Duodenal mucosa (tissue), 2 donors: ENCODE measurements at regions not wholly inside any gene's neighbourhood (a gene's known extent, or its start where the extent isn't known, plus 50 kb on each side); places are given as distances from the start of the nearest gene placed in this dataset.

Source experiments
- H3K27ac ChIP-seq: one replicate; pipeline ENCODE4 v1.7.0; 2013; ENCODE audit warnings: low read depth, low read length
- H3K27me3 ChIP-seq, 2 donors: one replicate each; pipeline ENCODE4 v1.7.0; 2013; ENCODE audit warnings: low read length in 2 of 2, control low read depth in 1 of 2; ENCODE audit not compliant: insufficient read depth in 2 of 2, control insufficient read depth in 1 of 2
- H3K36me3 ChIP-seq, 2 donors: one replicate each; pipeline ENCODE4 v1.7.0; 2013; ENCODE audit warnings: low read length in 2 of 2, control low read depth in 1 of 2; ENCODE audit not compliant: insufficient read depth in 2 of 2, control insufficient read depth in 1 of 2
- H3K4me1 ChIP-seq, 2 donors: one replicate each; pipeline ENCODE4 v1.7.0; 2013; ENCODE audit warnings: low read length in 2 of 2, control low read depth in 1 of 2; ENCODE audit not compliant: insufficient read depth in 2 of 2, control insufficient read depth in 1 of 2
- H3K4me3 ChIP-seq, 2 donors: one replicate each; pipeline ENCODE4 v1.7.0; 2013; ENCODE audit warnings: low read length in 2 of 2, low read depth in 1 of 2
- H3K9ac ChIP-seq, 2 donors: one replicate each; pipeline ENCODE4 v1.7.0; 2013; ENCODE audit warnings: low read length in 2 of 2, low read depth in 1 of 2
- H3K9me3 ChIP-seq, 2 donors: one replicate each; pipeline ENCODE4 v1.7.0; 2013; ENCODE audit warnings: low read length in 2 of 2, control low read depth in 1 of 2; ENCODE audit not compliant: control insufficient read depth in 1 of 2

GRCh38 chrX:8105531-8105930, 65.5 kb downstream of the VCX2 start:
- H3K4me1 ChIP-seq, result no peaks in the 10 kb centered on the region
- no peak overlapping the region for H3K9ac ChIP-seq
- H3K36me3 ChIP-seq, result no peaks in the 10 kb centered on the region
- H3K27me3 ChIP-seq, result no peaks in the 10 kb centered on the region
- no peaks in the 10 kb centered on the region for H3K9me3 ChIP-seq
- H3K27ac ChIP-seq, result no peak overlapping the region
- H3K4me3 ChIP-seq, result no peak overlapping the region

DNA sequence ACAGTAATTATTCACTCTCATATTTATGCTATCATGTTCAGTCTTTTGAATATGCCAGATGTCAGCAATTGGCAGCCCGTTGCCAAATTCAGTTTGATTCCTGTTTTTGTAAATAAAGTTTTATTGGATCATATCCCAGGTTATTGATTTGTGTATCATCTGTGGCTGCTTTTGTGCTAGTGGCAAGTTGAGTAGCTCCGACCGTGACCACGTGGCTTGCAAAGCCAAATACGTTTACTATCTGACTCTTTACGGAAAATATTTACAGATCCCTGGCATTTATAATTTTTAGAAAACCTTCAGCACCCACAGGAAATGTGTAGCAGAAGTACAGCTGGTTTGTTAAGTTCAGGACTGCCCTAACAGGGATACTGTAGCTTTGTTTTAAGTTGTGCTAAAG, 67.4 kb downstream of the VCX2 start:
- H3K36me3 ChIP-seq, result no peaks in the 10 kb centered on the region
- no peaks in the 10 kb centered on the region for H3K27me3 ChIP-seq
- no peaks in the 10 kb centered on the region for H3K9me3 ChIP-seq
- H3K9ac ChIP-seq, result no peak overlapping the region
- H3K27ac ChIP-seq, result no peak overlapping the region
- no peak overlapping the region for H3K4me3 ChIP-seq
- H3K4me1 ChIP-seq, result no peaks in the 10 kb centered on the region

DNA sequence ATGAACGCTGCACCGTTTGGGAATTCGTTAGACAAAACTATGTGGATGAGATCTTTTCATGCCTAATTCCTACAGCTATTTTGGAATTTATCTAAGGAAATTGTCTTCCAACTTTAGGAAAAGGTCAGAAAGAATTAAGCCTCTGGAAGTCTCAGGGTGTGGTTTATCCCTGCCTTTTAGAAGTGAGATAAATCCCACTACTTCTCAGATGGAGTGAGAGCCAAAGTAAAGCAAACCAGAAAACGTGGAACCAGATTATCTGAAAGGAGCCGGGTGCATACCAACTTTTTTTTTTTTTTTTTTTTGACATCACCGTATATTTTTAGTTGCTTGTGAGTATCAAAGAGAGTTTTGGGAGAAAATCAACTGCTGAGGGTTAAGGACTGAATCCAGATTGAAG, 79.6 kb downstream of the VCX2 start:
- Histone ChIP-seq H3K4me1 (no peaks in the 10 kb centered on the region), H3K27ac (no peak overlapping the region), H3K4me3 (no peak overlapping the region), H3K9ac (no peak overlapping the region), H3K36me3 (no peaks in the 10 kb centered on the region), H3K9me3 (no peaks in the 10 kb centered on the region), H3K27me3 (no peaks in the 10 kb centered on the region)

GRCh38 chrX:8090906-8091305, 80.2 kb downstream of the VCX2 start:
- no peaks in the 10 kb centered on the region for H3K27me3 ChIP-seq
- no peaks in the 10 kb centered on the region for H3K36me3 ChIP-seq
- H3K9me3 ChIP-seq, result no peaks in the 10 kb centered on the region
- H3K4me3 ChIP-seq, result no peak overlapping the region
- no peaks in the 10 kb centered on the region for H3K4me1 ChIP-seq
- H3K9ac ChIP-seq, result no peak overlapping the region
- no peak overlapping the region for H3K27ac ChIP-seq

- Histone ChIP-seq H3K27ac (no peak overlapping the region), H3K4me1 (no peaks in the 10 kb centered on the region), H3K36me3 (no peaks in the 10 kb centered on the region), H3K4me3 (no peak overlapping the region), H3K9ac (no peak overlapping the region), H3K27me3 (no peaks in the 10 kb centered on the region), H3K9me3 (no peaks in the 10 kb centered on the region)
Measured at GRCh38 chrX:8090482-8090881, 80.6 kb downstream of the VCX2 start.

DNA sequence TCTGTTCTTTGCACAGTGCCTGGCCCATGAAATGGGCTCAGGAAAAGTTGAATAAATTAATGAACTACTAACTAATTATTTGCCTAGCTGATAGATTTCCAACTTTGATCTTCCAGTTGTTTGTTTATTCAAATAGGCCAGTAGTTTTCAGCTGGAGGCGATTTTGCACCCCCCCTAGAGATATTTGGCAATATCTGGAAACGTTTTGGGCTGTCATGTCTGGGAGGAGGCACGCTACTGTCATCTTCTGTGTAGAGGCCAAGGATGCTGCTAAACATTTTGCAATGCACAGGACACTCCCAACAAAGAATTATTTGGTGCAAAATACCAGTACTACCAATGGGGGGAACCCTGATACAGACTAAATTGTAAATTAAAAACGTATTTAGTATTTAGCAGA, 81.9 kb downstream of the VCX2 start:
- Histone ChIP-seq H3K27ac (no peak overlapping the region), H3K9me3 (no peaks in the 10 kb centered on the region), H3K9ac (no peak overlapping the region), H3K27me3 (no peaks in the 10 kb centered on the region), H3K4me1 (no peaks in the 10 kb centered on the region), H3K36me3 (no peaks in the 10 kb centered on the region), H3K4me3 (no peak overlapping the region)

DNA sequence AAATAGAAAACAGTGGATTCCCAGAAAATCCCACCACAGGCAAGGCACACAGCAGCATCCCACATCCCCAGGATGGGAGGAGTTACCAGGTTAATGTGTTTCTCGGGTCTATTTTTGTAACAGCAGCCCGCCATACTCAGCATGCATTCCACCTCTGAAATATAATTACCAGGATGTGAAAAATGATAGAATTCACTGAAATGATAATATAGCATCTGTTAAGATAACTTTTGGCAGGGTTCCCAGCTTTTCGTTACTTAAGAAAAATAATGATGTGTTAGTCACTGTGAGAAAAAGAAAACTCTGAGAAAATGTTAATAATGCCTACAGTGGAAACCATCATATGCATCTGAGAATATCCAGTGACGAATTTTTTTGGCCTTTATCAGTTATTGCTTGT, 87.1 kb downstream of the VCX2 start:
- no peaks in the 10 kb centered on the region for H3K9me3 ChIP-seq
- no peaks in the 10 kb centered on the region for H3K27me3 ChIP-seq
- no peaks in the 10 kb centered on the region for H3K36me3 ChIP-seq
- H3K9ac ChIP-seq, result no peak overlapping the region
- H3K4me1 ChIP-seq, result no peaks in the 10 kb centered on the region
- no peak overlapping the region for H3K27ac ChIP-seq
- H3K4me3 ChIP-seq, result no peak overlapping the region

DNA sequence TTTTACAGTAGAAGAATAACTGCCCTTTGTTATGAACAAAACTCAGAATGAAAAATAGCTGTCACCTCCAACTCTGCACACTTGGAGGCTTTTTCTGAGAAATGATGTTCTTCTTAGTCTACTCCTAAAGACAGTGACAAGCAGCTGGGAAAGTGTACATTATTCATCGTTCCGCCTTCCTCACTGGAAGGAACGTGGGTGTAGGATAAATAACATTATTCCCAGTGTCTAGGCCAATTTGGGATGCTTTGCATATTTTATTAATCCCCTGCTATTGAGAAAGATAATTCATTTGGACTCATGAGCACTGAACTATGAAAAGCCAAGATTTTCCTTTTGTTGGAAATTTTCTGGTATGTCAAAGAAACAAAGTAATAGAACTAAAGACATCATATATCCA, 87.8 kb downstream of the VCX2 start:
- H3K9me3 ChIP-seq, result no peaks in the 10 kb centered on the region
- no peak overlapping the region for H3K9ac ChIP-seq
- H3K27ac ChIP-seq, result no peak overlapping the region
- H3K27me3 ChIP-seq, result no peaks in the 10 kb centered on the region
- no peaks in the 10 kb centered on the region for H3K4me1 ChIP-seq
- no peak overlapping the region for H3K4me3 ChIP-seq
- H3K36me3 ChIP-seq, result no peaks in the 10 kb centered on the region

DNA sequence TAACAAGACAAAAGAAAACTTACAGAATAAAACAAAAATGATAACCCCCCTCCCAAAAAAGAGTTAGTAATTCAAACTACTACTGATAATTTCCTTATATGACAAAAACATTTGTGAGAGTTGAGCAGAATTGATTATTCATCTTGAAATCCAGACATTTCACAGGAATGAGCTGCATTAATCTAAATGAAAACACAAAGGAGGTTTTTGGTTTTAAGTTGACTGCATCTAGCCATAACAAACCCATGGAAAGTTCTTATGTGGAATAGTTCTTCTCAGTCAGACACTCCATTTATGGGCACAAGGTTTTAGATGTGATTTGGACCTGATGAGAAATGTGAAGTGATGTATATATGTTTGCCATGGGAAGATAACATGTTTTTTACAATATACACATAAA, 95.4 kb downstream of the VCX2 start:
- no peak overlapping the region for H3K4me3 ChIP-seq
- H3K4me1 ChIP-seq, result no peaks in the 10 kb centered on the region
- H3K9me3 ChIP-seq, result no peaks in the 10 kb centered on the region
- H3K27me3 ChIP-seq, result no peaks in the 10 kb centered on the region
- no peaks in the 10 kb centered on the region for H3K36me3 ChIP-seq
- no peak overlapping the region for H3K27ac ChIP-seq
- H3K9ac ChIP-seq, result no peak overlapping the region

DNA sequence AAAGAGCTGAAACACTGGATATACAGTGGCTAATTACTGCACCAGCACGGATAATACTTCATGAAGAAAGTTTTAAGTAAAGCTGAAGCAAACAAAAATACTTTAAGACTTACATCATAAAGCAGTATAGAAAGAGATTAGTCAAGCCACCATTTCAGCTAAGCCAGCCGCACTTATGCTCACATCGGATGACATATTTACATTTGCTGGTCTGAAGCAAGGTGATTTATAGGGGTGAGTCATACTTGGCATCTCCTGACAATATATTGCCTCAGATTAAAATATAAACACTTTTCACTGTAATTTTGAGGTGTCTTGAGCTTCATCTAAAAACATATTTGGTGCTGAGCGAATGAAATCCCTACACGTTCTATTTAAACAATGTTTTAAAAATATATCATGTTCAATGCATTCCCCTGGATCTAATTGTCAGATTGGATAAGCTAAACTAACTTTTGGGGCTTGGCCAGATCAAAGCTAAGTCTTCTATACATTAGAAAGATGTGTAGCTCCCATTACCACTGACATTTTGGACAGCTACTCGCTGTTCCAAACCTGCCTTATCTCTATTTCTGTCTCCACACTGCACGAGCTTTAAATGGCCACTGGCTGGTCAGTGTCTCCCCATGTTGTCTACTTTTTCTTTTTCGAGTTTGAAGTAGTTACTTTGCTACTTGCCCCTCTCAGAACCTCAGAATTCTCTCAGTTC, 103.2 kb downstream of the VCX2 start:
- Histone ChIP-seq H3K36me3 (no peaks in the 10 kb centered on the region), H3K4me3 (no peak overlapping the region), H3K9me3 (no peaks in the 10 kb centered on the region), H3K9ac (no peak overlapping the region), H3K27ac (no peak overlapping the region), H3K27me3 (no peaks in the 10 kb centered on the region), H3K4me1 (no peaks in the 10 kb centered on the region)

DNA sequence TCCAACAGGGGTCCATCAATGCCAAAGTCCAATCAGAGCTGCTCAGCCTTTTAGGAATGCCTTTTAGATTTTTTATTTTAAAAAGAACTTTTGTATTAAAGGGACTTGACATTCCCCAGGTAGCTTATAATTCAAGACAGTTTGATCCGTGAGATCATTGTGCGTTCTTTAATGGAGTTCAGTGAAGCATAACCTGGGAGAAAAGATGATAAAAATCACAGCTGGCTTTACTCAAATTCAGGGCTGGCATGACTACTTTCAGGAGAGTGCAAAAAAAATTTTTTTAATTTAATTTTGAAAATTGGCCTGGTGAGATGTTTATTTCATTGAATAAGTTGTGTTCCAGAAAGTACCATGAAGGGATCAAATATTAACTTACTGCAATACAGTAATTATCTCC, 118.2 kb downstream of the VCX2 start:
- no peak overlapping the region for H3K4me3 ChIP-seq
- no peaks in the 10 kb centered on the region for H3K27me3 ChIP-seq
- no peak overlapping the region for H3K27ac ChIP-seq
- no peaks in the 10 kb centered on the region for H3K9me3 ChIP-seq
- H3K9ac ChIP-seq, result no peak overlapping the region
- no peaks in the 10 kb centered on the region for H3K4me1 ChIP-seq
- H3K36me3 ChIP-seq, result no peaks in the 10 kb centered on the region
